HepG2 (cell line): ENCODE measurements at regions not wholly inside any gene's neighbourhood (a gene's known extent, or its start where the extent isn't known, plus 50 kb on each side); places are given as distances from the start of the nearest gene placed in this dataset.

Source experiments
- ATAC-seq: fragments of 200-7000 bp; cut with Tn5 transposase; 3 replicates; pipeline ENCODE4 v1.9.1; 2020; ENCODE audit warnings: mild to moderate bottlenecking, moderate library complexity
- BruUV-seq: library from RNA; stranded (reverse); fragments of 400-500 nt; replicated peaks from 2 replicates; lab custom pipeline; 2021; lab: Mats Ljungman, UMichigan
- CTCF ChIA-PET: fragments of 300-600 bp; formaldehyde crosslinking; extraction: SDS; loops from one replicate; lab custom pipeline; 2021; ENCODE audit warnings: low total read pairs, inconsistent platforms, low intra/inter-chr PET ratio; lab: Yijun Ruan, JAX
- POLR2A ChIA-PET: fragments of 350-600 bp; sonication (Branson Sonifier 250); formaldehyde crosslinking; loops from one replicate; lab custom pipeline; 2020; ENCODE audit warnings: antibody characterized with exemption, inconsistent platforms; lab: Yijun Ruan, JAX
- DNase-seq: peaks from one replicate; pipeline ENCODE4 v3.0.0-alpha.2; 2015; ENCODE audit warnings: low spot score
- FAIRE-seq: peaks from 3 replicates; lab custom pipeline; 2011; peaks lifted over from hg19 to GRCh38; lab: Jason Lieb, UNC
- H2AFZ ChIP-seq: one replicate; pipeline ENCODE4 v1.6.1; 2011; ENCODE audit warnings: low read length, inconsistent platforms
- H3K27ac ChIP-seq: fragments of 300-600 bp; 3 replicates; pipeline ENCODE4 v1.8.0; 2011; ENCODE audit warnings: mixed run types, mild to moderate bottlenecking, mixed read lengths, low read length, inconsistent platforms; ENCODE audit not compliant: insufficient read depth; ENCODE audit errors: extremely low read length
- H3K27me3 ChIP-seq, 2 experiments: fragments of 200-600 bp in 1 of 2; 2 replicates in 1 of 2; 3 replicates in 1 of 2; pipeline versions ENCODE4 v1.6.0 to v1.8.0; 2011; ENCODE audit warnings: low read length in 2 of 2, mild to moderate bottlenecking in 2 of 2, moderate library complexity in 2 of 2, inconsistent platforms in 1 of 2; ENCODE audit not compliant: insufficient read depth in 2 of 2, control insufficient read depth in 1 of 2
- H3K36me3 ChIP-seq, 2 experiments: fragments of 200-600 bp in 1 of 2; replicated peaks in 1 of 2; 2 replicates in 1 of 2; 3 replicates in 1 of 2; pipeline versions ENCODE4 v1.5.1 to v1.8.0; 2011; ENCODE audit warnings: low read length in 2 of 2, inconsistent platforms in 1 of 2; ENCODE audit not compliant: insufficient read depth in 2 of 2, control insufficient read depth in 1 of 2
- H3K4me1 ChIP-seq: 2 replicates; pipeline ENCODE4 v1.5.1; 2012; ENCODE audit warnings: low read length, inconsistent platforms; ENCODE audit not compliant: insufficient read depth
- H3K4me2 ChIP-seq: 2 replicates; pipeline ENCODE4 v1.6.0; 2011; ENCODE audit warnings: low read depth, low read length, inconsistent platforms
- H3K4me3 ChIP-seq, 3 experiments: fragments of 200-600 bp in 1 of 3; sonication (generic), shearing (Covaris generic) in 1 of 3; replicated peaks in 1 of 3; 2 replicates each; pipeline ENCODE4 v1.5.1; 2011 to 2016; ENCODE audit warnings: low read length in 3 of 3, inconsistent platforms in 2 of 3, low read depth in 2 of 3, mild to moderate bottlenecking in 2 of 3, control low read depth in 1 of 3, mixed read lengths in 1 of 3; ENCODE audit not compliant: insufficient read depth in 1 of 3
- H3K79me2 ChIP-seq: one replicate; pipeline ENCODE4 v1.6.1; 2011; ENCODE audit warnings: low read length, inconsistent platforms; ENCODE audit not compliant: insufficient read depth
- H3K9ac ChIP-seq: 2 replicates; pipeline ENCODE4 v1.6.0; 2011; ENCODE audit warnings: mild to moderate bottlenecking, low read depth, low read length, inconsistent platforms; ENCODE audit not compliant: insufficient read depth
- H3K9me3 ChIP-seq: 2 replicates; pipeline ENCODE4 v1.5.1; 2012; ENCODE audit warnings: mild to moderate bottlenecking, low read length
- H4K20me1 ChIP-seq: 2 replicates; pipeline ENCODE4 v1.6.0; 2011; ENCODE audit warnings: inconsistent platforms, mild to moderate bottlenecking, low read length, moderate library complexity; ENCODE audit not compliant: insufficient read depth
- AGO1 ChIP-seq: fragments of 200-400 bp; formaldehyde crosslinking; IDR thresholded peaks from 2 replicates; pipeline ENCODE4 v1.6.1; 2017; ENCODE audit warnings: mild to moderate bottlenecking, low read depth, low read length, moderate library complexity; ENCODE audit not compliant: poor library complexity, severe bottlenecking
- FOXA3 ChIP-seq: IDR thresholded peaks from 2 replicates; pipeline ENCODE4 v1.6.1; 2016; ENCODE audit warnings: missing genetic modification reagents, missing compliant biosample characterization
- SAP130 ChIP-seq: IDR thresholded peaks from 2 replicates; pipeline ENCODE4 v1.6.1; 2016; ENCODE audit warnings: low read depth
- ZNF160 ChIP-seq: sonication (generic); formaldehyde crosslinking; IDR thresholded peaks from 2 replicates; pipeline ENCODE4 v1.8.0; 2022; ENCODE audit warnings: mild to moderate bottlenecking, inconsistent platforms, missing genetic modification reagents
- WGBS: methylation state at CpG from one replicate; pipeline ENCODE4 v1.1.6; 2017; ENCODE audit warnings: low lambda C conversion rate; 5-methylcytosine and 5-hydroxymethylcytosine counted together
- in situ Hi-C: cut with HindIII; loops from 2 replicates; pipeline ENCODE4 v1.10.0; 2017; ENCODE audit warnings: low pct_unique_long_range_greater_than_20kb; ENCODE audit not compliant: extremely low pct_ligation_motif_present
- intact Hi-C: fragments of 100-400 bp; cut with micrococcal nuclease; formaldehyde crosslinking; loops from one replicate; pipeline ENCODE4 v1.10.0; 2022; ENCODE audit not compliant: unreplicated experiment
- TF ChIP-seq, protein P1 (sequence below): sonication (generic); formaldehyde crosslinking; IDR thresholded peaks from 2 replicates; pipeline ENCODE4 v1.5.1; 2020; ENCODE audit warnings: mild to moderate bottlenecking, missing genetic modification reagents, moderate library complexity
- TF ChIP-seq, protein P2 (sequence below): sonication (generic); formaldehyde crosslinking; IDR thresholded peaks from 2 replicates; pipeline ENCODE4 v1.8.0; 2022; ENCODE audit warnings: missing genetic modification reagents, mild to moderate bottlenecking, inconsistent platforms, borderline replicate concordance
- TF ChIP-seq, protein P3 (sequence below): sonication (generic); formaldehyde crosslinking; IDR thresholded peaks from 2 replicates; pipeline ENCODE4 v1.4.0; 2020; ENCODE audit warnings: missing genetic modification reagents

DNA sequence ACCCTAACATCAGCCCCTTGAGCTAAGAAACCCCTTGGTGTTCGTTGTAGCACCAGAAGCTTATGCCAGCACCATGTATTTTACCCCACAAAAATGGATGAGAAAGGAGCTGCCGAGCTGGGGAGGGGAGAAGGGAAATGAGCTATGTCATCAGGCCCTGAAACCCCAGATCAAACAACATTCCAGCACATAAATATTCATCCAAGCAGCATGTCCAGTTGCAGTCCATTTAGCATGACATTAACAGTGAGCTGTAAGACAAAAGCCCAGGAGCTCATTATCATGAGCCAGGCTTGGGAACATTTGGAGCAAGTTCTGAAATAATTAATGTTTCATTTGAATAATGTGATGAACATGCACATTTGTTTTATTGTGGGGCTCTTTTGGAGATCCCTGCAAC is 630.1 kb upstream of the TMEM132C start:
- BruUV-seq: no TSS peak
- H3K27ac ChIP-seq: no peak overlapping the region
- no peak overlapping the region for H3K4me2 ChIP-seq
- H3K9me3 ChIP-seq: peaks cover 10% of the 10 kb centered on the region
- H3K27me3 ChIP-seq: no peaks in the 10 kb centered on the region
- FAIRE-seq (no peak), DNase-seq (no peak)
- in situ Hi-C loops: no loop called here
- intact Hi-C loops: no loop called here
- no peaks in the 10 kb centered on the region for H3K79me2 ChIP-seq
- POLR2A ChIA-PET: no interaction called here
- H3K36me3 ChIP-seq: no peaks in the 10 kb centered on the region
- H4K20me1 ChIP-seq: no peaks in the 10 kb centered on the region
- no peak overlapping the region for H3K9ac ChIP-seq
- H3K4me3 ChIP-seq: no peak overlapping the region
- no peaks in the 10 kb centered on the region for H3K4me1 ChIP-seq
- TF ChIP-seq, protein P1, sequence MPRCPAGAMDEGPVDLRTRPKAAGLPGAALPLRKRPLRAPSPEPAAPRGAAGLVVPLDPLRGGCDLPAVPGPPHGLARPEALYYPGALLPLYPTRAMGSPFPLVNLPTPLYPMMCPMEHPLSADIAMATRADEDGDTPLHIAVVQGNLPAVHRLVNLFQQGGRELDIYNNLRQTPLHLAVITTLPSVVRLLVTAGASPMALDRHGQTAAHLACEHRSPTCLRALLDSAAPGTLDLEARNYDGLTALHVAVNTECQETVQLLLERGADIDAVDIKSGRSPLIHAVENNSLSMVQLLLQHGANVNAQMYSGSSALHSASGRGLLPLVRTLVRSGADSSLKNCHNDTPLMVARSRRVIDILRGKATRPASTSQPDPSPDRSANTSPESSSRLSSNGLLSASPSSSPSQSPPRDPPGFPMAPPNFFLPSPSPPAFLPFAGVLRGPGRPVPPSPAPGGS (CRISPR knock-in tag): no peak
- TF ChIP-seq AGO1: no peak
- TF ChIP-seq, all 625 proteins: peak for 0
- no peak overlapping the region for H2AFZ ChIP-seq
- no peak for ATAC-seq
- CTCF ChIA-PET: no interaction called here
- 0% methylated on average over 2 of the region's 2 CpGs for WGBS

DNA sequence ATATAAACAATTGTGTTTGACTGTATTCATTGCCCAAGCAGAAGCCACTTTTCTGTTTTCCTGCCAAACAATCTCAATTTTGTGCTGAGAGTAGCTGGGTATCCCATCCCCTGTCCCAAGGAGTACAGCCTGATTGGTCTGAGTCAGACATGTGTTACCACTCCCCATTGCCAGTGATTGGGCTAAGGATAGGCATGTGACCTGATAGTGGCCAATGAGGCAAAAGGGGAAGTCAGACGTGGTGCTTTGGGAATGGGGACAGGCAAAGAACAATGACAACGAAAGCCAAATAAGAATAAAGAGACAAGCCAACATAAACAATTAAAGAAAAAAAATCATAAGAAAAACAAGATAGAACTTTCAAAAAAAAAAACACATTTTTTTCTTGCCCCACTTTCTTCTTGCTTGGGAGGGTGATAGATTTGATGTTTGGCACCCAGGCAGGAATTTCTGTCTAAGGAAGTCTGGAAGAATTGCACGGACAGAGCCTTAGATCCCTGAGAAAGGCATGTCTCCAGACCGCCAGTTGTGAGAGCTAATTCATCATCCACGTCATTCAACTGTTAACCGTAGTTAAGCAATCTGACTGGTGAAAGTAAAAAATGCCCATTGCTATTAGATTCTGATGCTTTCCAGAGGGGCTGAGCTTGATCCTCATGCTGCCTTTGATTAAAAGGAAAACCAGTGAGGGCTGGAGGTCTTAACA is 626.6 kb upstream of the TMEM132C start:
- TF ChIP-seq FOXA3 (CRISPR knock-in tag): no peak
- no peak for TF ChIP-seq SAP130 (CRISPR knock-in tag)
- TF ChIP-seq, protein P2, sequence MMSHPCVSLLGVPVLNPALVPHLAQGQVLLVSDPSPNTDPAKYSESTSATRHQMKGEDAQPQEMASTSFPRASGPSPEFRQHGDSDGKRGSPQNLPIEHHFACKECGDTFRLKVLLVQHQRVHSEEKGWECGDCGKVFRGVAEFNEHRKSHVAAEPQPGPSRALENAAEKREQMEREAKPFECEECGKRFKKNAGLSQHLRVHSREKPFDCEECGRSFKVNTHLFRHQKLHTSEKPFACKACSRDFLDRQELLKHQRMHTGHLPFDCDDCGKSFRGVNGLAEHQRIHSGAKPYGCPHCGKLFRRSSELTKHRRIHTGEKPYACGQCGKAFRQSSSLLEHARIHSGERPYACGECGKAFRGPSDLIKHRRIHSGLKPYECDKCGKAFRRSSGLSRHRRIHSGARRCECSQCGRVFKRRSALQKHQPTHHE (CRISPR knock-in tag): no peak
- TF ChIP-seq, protein P3, sequence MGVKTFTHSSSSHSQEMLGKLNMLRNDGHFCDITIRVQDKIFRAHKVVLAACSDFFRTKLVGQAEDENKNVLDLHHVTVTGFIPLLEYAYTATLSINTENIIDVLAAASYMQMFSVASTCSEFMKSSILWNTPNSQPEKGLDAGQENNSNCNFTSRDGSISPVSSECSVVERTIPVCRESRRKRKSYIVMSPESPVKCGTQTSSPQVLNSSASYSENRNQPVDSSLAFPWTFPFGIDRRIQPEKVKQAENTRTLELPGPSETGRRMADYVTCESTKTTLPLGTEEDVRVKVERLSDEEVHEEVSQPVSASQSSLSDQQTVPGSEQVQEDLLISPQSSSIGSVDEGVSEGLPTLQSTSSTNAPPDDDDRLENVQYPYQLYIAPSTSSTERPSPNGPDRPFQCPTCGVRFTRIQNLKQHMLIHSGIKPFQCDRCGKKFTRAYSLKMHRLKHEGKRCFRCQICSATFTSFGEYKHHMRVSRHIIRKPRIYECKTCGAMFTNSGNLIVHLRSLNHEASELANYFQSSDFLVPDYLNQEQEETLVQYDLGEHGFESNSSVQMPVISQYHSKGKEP (CRISPR knock-in tag): no peak
- TF ChIP-seq ZNF160 (CRISPR knock-in tag): no peak
- CTCF ChIA-PET: no interaction called here
- in situ Hi-C loops: no loop called here
- Histone ChIP-seq H3K36me3 (no peaks in the 10 kb centered on the region), H3K9ac (no peak overlapping the region), H2AFZ (no peak overlapping the region), H3K9me3 (peaks cover 5% of the 10 kb centered on the region), H3K4me1 (no peaks in the 10 kb centered on the region), H3K4me2 (no peak overlapping the region), H3K27me3 (no peaks in the 10 kb centered on the region), H4K20me1 (no peaks in the 10 kb centered on the region), H3K79me2 (no peaks in the 10 kb centered on the region), H3K4me3 (no peak overlapping the region), H3K27ac (no peak overlapping the region)
- no TSS peak for BruUV-seq
- DNase-seq: no peak
- no peak for FAIRE-seq
- intact Hi-C loops: no loop called here
- 15% methylated on average over 6 of the region's 6 CpGs for WGBS
- ATAC-seq: no peak
- POLR2A ChIA-PET: no interaction called here
